ENCODE measurements at regions not wholly inside any gene's neighbourhood (a gene's known extent, or its start where the extent isn't known, plus 50 kb on each side); places are given as distances from the start of the nearest gene placed in this dataset.
"Not testable (repeated sequence)": the region's sequence is repeated elsewhere in the genome, so short reads cannot be mapped to it uniquely, and the experiment has no call there.

GRCh38 chr2:146602383-146602782 lies 1242.4 kb upstream of the ACVR2A start:
- no peak for DNase-seq (ENCODE audit: low spot score)

DNA sequence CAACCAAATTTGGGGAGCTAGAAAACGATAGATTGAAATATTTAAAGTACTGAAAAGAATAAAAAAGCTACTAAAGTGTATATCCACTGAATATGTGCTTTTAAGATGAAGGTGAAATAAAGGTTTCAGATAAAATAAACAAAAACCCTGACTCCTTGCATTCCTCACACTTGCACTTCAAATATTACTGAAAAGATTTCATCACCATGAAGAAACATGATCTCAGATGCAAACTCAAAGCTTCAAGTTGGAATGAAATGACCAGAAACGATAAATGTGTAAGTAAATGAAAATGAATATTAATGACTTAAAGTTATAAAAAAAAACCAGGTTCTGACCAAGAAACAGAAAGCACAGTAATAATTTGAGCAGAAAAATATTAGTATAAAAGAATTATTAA lies 1246.0 kb upstream of the ACVR2A start:
- DNase-seq (ENCODE audit: low spot score), result no peak

GRCh38 chr2:146597291-146597690 lies 1247.5 kb upstream of the ACVR2A start:
- DNase-seq (ENCODE audit: low spot score), result no peak

DNA sequence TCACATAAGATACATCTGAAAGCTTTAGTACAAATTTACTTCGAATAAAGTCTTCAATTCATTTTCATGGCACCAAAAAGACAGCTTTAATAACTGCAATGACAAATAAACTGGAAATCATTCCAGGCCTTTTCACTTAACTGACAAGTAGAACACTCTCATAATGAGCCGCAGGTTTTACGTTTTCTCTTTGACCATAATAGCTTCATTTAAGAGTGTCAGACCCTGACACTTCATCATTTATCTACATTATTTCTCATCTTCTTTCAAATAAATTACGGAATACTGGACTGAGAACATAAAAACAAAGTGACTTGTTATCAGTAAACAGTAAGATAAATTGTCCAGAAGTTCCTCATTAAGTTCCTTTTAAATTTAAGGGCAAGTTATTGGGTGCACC lies 1252.9 kb upstream of the ACVR2A start:
- DNase-seq (ENCODE audit: low spot score), result no peak

DNA sequence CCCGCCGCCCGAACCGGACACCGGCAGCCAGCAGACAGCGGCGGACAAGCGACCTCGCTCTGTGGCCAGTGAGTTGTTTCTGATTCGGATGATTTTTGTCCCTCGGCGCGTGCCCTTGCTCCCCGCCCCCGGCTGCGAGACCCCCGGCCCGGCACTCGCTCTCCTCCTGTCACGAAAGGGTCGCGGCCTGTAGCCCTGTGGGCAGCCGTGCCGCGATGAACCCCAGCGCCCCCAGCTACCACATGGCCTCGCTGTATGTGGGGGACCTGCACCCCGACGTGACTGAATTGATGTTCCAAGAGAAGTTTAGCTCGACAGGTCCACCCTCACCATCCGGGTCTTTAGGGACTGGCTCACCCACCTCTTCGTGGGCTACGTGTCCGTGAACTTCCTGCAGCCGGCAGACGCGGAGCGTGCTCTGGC lies 1257.5 kb upstream of the ACVR2A start:
- no peak for DNase-seq (ENCODE audit: low spot score)

DNA sequence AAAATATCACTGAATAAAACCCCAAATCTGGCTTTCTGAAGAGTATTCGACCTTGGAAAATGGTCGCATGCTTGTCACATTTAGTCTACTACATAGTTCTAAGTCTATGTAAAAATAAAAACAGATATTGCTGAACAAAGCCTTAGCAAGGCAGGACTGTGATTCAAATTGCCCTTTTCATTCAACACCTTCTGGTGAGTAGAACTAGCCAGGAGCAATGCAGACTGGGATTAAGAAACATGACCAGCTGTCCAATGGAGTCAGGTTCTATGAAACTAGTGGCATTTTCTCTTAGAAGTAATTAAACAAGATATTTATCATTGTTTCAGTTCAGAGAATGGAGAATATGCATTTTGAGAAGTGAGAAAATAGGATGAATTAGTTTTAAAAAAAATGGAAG lies 1260.5 kb upstream of the ACVR2A start:
- no peak for DNase-seq (ENCODE audit: low spot score)

GRCh38 chr2:146579147-146579930 lies 1265.5 kb upstream of the ACVR2A start:
- DNase-seq (ENCODE audit: low spot score), result no peak

- DNase-seq (ENCODE audit: low spot score), result no peak
Observed at GRCh38 chr2:146576339-146577111, 1268.3 kb upstream of the ACVR2A start.

- no peak for DNase-seq (ENCODE audit: low spot score)
Observed at GRCh38 chr2:146572598-146572997, 1272.2 kb upstream of the ACVR2A start.

- DNase-seq (ENCODE audit: low spot score), result no peak
Observed at GRCh38 chr2:146561996-146562395, 1282.8 kb upstream of the ACVR2A start.

GRCh38 chr2:146547236-146547635 lies 1297.6 kb upstream of the ACVR2A start:
- DNase-seq (ENCODE audit: low spot score), result no peak

GRCh38 chr2:146544701-146545100 lies 1300.1 kb upstream of the ACVR2A start:
- no peak for DNase-seq (ENCODE audit: low spot score)

GRCh38 chr2:146541896-146542295 lies 1302.9 kb upstream of the ACVR2A start:
- DNase-seq (ENCODE audit: low spot score), result no peak

GRCh38 chr2:146540271-146540932 lies 1304.4 kb upstream of the ACVR2A start:
- peak; percentile 38 for DNase-seq (ENCODE audit: low spot score)

DNA sequence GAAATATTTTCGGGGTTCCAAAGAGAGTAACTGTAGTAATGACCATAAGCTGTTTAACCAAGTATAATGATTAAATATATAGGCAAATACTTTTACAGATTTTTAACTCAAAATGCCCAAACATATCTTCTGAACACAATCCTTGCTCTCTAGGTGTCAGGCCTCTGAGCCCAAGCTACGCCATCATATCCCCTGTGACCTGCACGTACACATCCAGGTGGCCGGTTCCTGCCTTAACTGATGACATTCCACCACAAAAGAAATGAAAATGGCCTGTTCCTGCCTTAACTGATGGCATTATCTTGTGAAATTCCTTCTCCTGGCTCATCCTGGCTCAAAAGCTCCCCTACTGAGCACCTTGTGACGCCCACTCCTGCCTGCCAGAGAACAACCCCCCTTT lies 1305.1 kb upstream of the ACVR2A start:
- DNase-seq (ENCODE audit: low spot score), result not testable (repeated sequence)

GRCh38 chr2:146537477-146537876 lies 1307.4 kb upstream of the ACVR2A start:
- DNase-seq (ENCODE audit: low spot score), result no peak

DNA sequence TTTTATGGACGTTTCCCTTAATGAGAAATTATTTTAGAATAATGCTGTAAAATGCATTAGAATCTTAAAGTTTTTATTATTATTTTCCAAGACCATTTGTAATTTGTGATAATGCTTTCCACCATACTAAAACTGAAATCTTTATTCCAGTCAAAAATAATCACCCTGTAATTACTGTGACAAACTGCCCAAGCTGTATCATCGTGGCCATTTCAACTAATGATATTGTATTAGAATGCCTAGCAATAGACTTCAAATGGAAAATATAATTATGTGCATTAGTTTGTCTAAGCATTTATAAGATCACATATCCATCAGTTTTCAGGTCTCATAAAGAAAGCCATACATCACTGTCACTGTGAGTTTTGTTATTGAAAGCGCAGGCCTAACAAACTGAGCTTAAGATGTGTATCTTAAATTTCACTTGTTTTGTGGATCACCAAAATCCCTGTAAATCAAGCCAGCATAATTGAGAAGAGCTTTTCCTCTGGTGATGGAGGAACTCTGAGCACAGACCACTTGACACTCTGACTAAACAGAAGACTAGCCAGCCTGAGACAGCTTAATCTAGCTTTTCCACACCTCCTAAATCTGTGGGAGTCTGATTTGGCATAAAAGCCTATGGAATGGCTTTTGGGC lies 1312.2 kb upstream of the ACVR2A start:
- no peak for DNase-seq (ENCODE audit: low spot score)

GRCh38 chr2:146532009-146532408 lies 1312.8 kb upstream of the ACVR2A start:
- no peak for DNase-seq (ENCODE audit: low spot score)

DNA sequence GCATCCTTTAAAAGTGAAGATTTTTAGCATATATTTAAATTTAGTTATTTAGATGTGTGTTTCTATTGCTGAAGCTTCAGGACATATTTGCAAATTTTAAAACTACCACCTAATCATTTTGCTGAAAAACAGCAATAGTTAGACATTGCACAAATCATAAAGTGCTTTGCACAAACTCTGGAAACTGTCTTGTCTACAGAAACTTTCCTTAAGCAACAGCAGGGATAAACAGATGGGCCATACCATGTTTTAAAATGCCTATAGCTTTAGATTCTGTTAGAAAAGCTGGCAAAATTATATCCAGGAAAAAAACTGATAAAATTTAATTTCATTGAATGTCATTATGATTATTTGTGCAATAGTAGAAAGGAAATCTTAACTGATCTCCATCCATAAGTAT lies 1313.9 kb upstream of the ACVR2A start:
- DNase-seq (ENCODE audit: low spot score), result no peak

DNA sequence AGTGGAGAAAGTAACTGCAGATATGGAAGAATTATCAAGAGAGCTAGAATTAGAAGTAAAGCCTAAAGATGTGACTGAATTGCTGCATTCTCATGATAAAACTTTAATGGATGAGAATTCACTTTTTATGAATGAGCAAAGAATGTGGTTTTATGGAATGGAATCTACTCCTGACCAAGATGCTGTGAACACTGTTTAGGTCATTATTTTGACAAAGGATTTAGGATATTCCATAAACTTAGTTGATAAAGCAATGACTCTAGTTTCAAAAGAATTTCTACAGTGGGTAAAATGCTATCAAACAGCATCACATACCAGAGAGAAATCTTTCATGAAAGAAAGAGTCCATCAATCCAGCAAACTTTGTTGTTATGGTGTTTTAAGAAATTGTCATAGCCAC lies 1317.7 kb upstream of the ACVR2A start:
- DNase-seq (ENCODE audit: low spot score), result no peak

DNA sequence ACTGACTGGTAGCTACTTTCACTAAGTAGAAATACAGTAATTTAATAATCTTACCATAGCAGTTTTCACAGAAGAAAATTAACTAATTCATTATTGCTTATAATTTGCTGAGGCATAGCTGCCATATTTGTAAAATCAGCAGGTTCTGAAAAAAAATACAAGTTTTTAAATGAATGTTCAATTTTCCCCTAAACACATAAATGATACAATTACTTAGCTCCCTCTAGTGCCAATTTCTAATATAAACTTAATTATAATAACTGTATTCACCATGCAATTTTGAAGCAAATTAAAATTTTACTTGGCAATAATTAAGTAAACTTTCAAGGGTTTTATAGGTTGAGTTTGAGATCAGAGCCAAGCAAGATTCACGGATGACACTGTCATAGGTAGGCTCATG lies 1321.6 kb upstream of the ACVR2A start:
- no peak for DNase-seq (ENCODE audit: low spot score)

- DNase-seq (ENCODE audit: low spot score), result no peak
Observed at GRCh38 chr2:146506851-146507250, 1338.0 kb upstream of the ACVR2A start.

Measured in iPS-NIHi11 (cell line).